Peyer's patch (tissue), 4 donors: ENCODE measurements at regions not wholly inside any gene's neighbourhood (a gene's known extent, or its start where the extent isn't known, plus 50 kb on each side); places are given as distances from the start of the nearest gene placed in this dataset.

Experiments
- DNase-seq, 3 donors: peaks; one replicate each; pipeline ENCODE4 v3.0.0-alpha.2; 2017 to 2019
- H3K27ac ChIP-seq, 4 donors: fragments of 200-600 bp; sonication (generic); one replicate each; pipeline ENCODE4 v1.5.1; 2016 to 2019
- H3K27me3 ChIP-seq, 2 donors: fragments of 200-600 bp; sonication (generic); one replicate each; pipeline ENCODE4 v1.5.1; 2019
- H3K36me3 ChIP-seq, 3 donors: fragments of 200-600 bp; sonication (generic); one replicate each; pipeline ENCODE4 v1.5.1; 2016 to 2019
- H3K4me1 ChIP-seq, 4 donors: fragments of 200-600 bp; sonication (generic); one replicate each; pipeline ENCODE4 v1.5.1; 2016 to 2019
- H3K4me3 ChIP-seq, 4 donors: fragments of 200-600 bp; sonication (generic); 1 replicate in 3 of 4; 2 replicates in 1 of 4; pipeline ENCODE4 v1.5.1; 2016 to 2019; ENCODE audit warnings: mild to moderate bottlenecking in 1 of 4
- H3K9me3 ChIP-seq, 4 donors: fragments of 200-600 bp; sonication (generic); one replicate each; pipeline ENCODE4 v1.5.1; 2016 to 2019; ENCODE audit warnings: mild to moderate bottlenecking in 1 of 4
- CTCF ChIP-seq, 6 experiments: fragments of 450-650 bp in 4 of 6; fragments of 200-600 bp in 2 of 6; sonication (generic) in 1 of 6; IDR thresholded peaks; one replicate each; pipeline ENCODE4 v1.5.1; 2017 to 2019; ENCODE audit warnings: antibody characterized with exemption in 6 of 6, mild to moderate bottlenecking in 3 of 6, moderate library complexity in 1 of 6
- POLR2A ChIP-seq, 2 donors: fragments of 450-650 bp; IDR thresholded peaks; one replicate each; pipeline ENCODE4 v1.5.1; 2017; ENCODE audit warnings: antibody characterized with exemption in 2 of 2, mild to moderate bottlenecking in 2 of 2, moderate library complexity in 2 of 2

- no peaks in the 10 kb centered on the region for H3K36me3 ChIP-seq
- no peaks in the 10 kb centered on the region for H3K27me3 ChIP-seq
- DNase-seq = no peak
- H3K9me3 ChIP-seq = no peaks in the 10 kb centered on the region
- no peak overlapping the region for H3K4me3 ChIP-seq
- H3K4me1 ChIP-seq = peaks cover 0 to 6% (median 0%) of the 10 kb centered on the region in 4 donors
- H3K27ac ChIP-seq = no peak overlapping the region
- no peak for TF ChIP-seq CTCF (IDR thresholded peaks at IDR 0.05)
- TF ChIP-seq POLR2A (IDR thresholded peaks at IDR 0.05) = no peak
Observed at GRCh38 chr6:109303164-109303563, 79.1 kb downstream of the CD164 start.

GRCh38 chr6:109302176-109302575 lies 80.1 kb downstream of the CD164 start:
- H3K27ac ChIP-seq = no peak overlapping the region
- no peak overlapping the region for H3K4me3 ChIP-seq
- H3K27me3 ChIP-seq = no peaks in the 10 kb centered on the region
- peaks cover 0 to 15% (median 0%) of the 10 kb centered on the region in 4 donors for H3K4me1 ChIP-seq
- H3K9me3 ChIP-seq = no peaks in the 10 kb centered on the region
- DNase-seq = no peak
- TF ChIP-seq POLR2A (IDR thresholded peaks at IDR 0.05) (no peak), CTCF (IDR thresholded peaks at IDR 0.05) (no peak)
- no peaks in the 10 kb centered on the region for H3K36me3 ChIP-seq

GRCh38 chr6:109301418-109301817 lies 80.8 kb downstream of the CD164 start:
- no peak for DNase-seq
- Histone ChIP-seq H3K27me3 (no peaks in the 10 kb centered on the region), H3K9me3 (no peaks in the 10 kb centered on the region), H3K4me3 (no peak overlapping the region), H3K36me3 (no peaks in the 10 kb centered on the region), H3K27ac (no peak overlapping the region), H3K4me1 (peaks cover 0 to 22% (median 0%) of the 10 kb centered on the region in 4 donors)
- TF ChIP-seq POLR2A (IDR thresholded peaks at IDR 0.05) = no peak
- no peak for TF ChIP-seq CTCF (IDR thresholded peaks at IDR 0.05)

GRCh38 chr6:109300874-109301273 lies 81.4 kb downstream of the CD164 start:
- Histone ChIP-seq H3K27ac (peak overlapping the region in 1 of 4 donors; percentile 53), H3K9me3 (no peaks in the 10 kb centered on the region), H3K36me3 (no peaks in the 10 kb centered on the region), H3K27me3 (no peaks in the 10 kb centered on the region), H3K4me3 (no peak overlapping the region), H3K4me1 (peaks cover 0 to 22% (median 0%) of the 10 kb centered on the region in 4 donors)
- no peak for TF ChIP-seq POLR2A (IDR thresholded peaks at IDR 0.05)
- DNase-seq = no peak

- no peak overlapping the region for H3K4me3 ChIP-seq
- H3K9me3 ChIP-seq = no peaks in the 10 kb centered on the region
- peak overlapping the region in 1 of 4 donors; percentile 53 for H3K27ac ChIP-seq
- TF ChIP-seq POLR2A (IDR thresholded peaks at IDR 0.05) (no peak), CTCF (IDR thresholded peaks at IDR 0.05) (no peak)
- H3K4me1 ChIP-seq = peaks cover 0 to 27% (median 0%) of the 10 kb centered on the region in 4 donors
- H3K36me3 ChIP-seq = no peaks in the 10 kb centered on the region
- no peaks in the 10 kb centered on the region for H3K27me3 ChIP-seq
- no peak for DNase-seq
Observed at GRCh38 chr6:109299776-109300564, 82.3 kb downstream of the CD164 start.

- TF ChIP-seq CTCF (IDR thresholded peaks at IDR 0.05) (no peak), POLR2A (IDR thresholded peaks at IDR 0.05) (no peak)
- peaks cover 0 to 27% (median 0%) of the 10 kb centered on the region in 4 donors for H3K4me1 ChIP-seq
- H3K36me3 ChIP-seq = no peaks in the 10 kb centered on the region
- H3K27ac ChIP-seq = peak overlapping the region in 1 of 4 donors; percentile 53
- no peaks in the 10 kb centered on the region for H3K9me3 ChIP-seq
- no peak for DNase-seq
- no peaks in the 10 kb centered on the region for H3K27me3 ChIP-seq
- no peak overlapping the region for H3K4me3 ChIP-seq
Observed at GRCh38 chr6:109299265-109299607, 83.0 kb downstream of the CD164 start.
